RWPE2 (cell line): ENCODE measurements at regions not wholly inside any gene's neighbourhood (a gene's known extent, or its start where the extent isn't known, plus 50 kb on each side); places are given as distances from the start of the nearest gene placed in this dataset.
"Not testable (repeated sequence)": the region's sequence is repeated elsewhere in the genome, so short reads cannot be mapped to it uniquely, and the experiment has no call there.

Source experiments
- ATAC-seq: fragments of 200-7000 bp; cut with Tn5 transposase; 3 replicates; pipeline ENCODE4 v1.9.1; 2021; ENCODE audit warnings: low read depth
- DNase-seq: peaks from one replicate; pipeline ENCODE4 v3.0.0-alpha.2; 2020; ENCODE audit warnings: low spot score
- H3K27ac ChIP-seq: fragments of 450-650 bp; 2 replicates; pipeline ENCODE4 v1.5.1; 2017; ENCODE audit warnings: mild to moderate bottlenecking; ENCODE audit not compliant: poor library complexity, severe bottlenecking
- H3K27me3 ChIP-seq: fragments of 250-450 bp; sonication (Bioruptor Pico); 2 replicates; pipeline ENCODE4 v1.5.1; 2021; ENCODE audit warnings: mild to moderate bottlenecking, moderate library complexity; ENCODE audit not compliant: insufficient read depth, poor library complexity, severe bottlenecking
- H3K36me3 ChIP-seq: fragments of 250-450 bp; sonication (Bioruptor Pico); 2 replicates; pipeline ENCODE4 v1.5.1; 2020; ENCODE audit warnings: low read depth, mild to moderate bottlenecking, moderate library complexity
- H3K4me1 ChIP-seq: fragments of 250-450 bp; sonication (Bioruptor Pico); 2 replicates; pipeline ENCODE4 v1.5.1; 2021; ENCODE audit warnings: mild to moderate bottlenecking, moderate library complexity; ENCODE audit not compliant: insufficient read depth, poor library complexity, severe bottlenecking
- H3K4me3 ChIP-seq: fragments of 250-450 bp; sonication (Bioruptor Pico); 2 replicates; pipeline ENCODE4 v1.5.1; 2021; ENCODE audit warnings: mild to moderate bottlenecking, moderate library complexity; ENCODE audit not compliant: severe bottlenecking
- H3K9me3 ChIP-seq: fragments of 250-450 bp; sonication (Bioruptor Pico); 2 replicates; pipeline ENCODE4 v1.5.1; 2021; ENCODE audit warnings: mild to moderate bottlenecking, moderate library complexity; ENCODE audit not compliant: severe bottlenecking
- CTCF ChIP-seq: fragments of 450-650 bp; IDR thresholded peaks from one replicate; pipeline ENCODE4 v1.5.1; 2017; ENCODE audit warnings: mild to moderate bottlenecking, moderate library complexity; ENCODE audit not compliant: poor library complexity, severe bottlenecking

- no peaks in the 10 kb centered on the region for H3K27me3 ChIP-seq
- H3K36me3 ChIP-seq: no peaks in the 10 kb centered on the region
- ATAC-seq (no peak), DNase-seq (no peak)
- H3K27ac ChIP-seq: no peak overlapping the region
- TF ChIP-seq CTCF: no peak
- no peaks in the 10 kb centered on the region for H3K9me3 ChIP-seq
- H3K4me3 ChIP-seq: no peak overlapping the region
- H3K4me1 ChIP-seq: no peaks in the 10 kb centered on the region
These were observed 872.7 kb downstream of the EFNA5 start for GRCh38 chr5:106797996-106798395.

- ATAC-seq: no peak
These were observed 874.7 kb downstream of the EFNA5 start for GRCh38 chr5:106796081-106796480.

GRCh38 chr5:106784846-106785245 is 885.9 kb downstream of the EFNA5 start:
- DNase-seq: no peak
- Histone ChIP-seq H3K27ac (no peak overlapping the region), H3K9me3 (no peaks in the 10 kb centered on the region), H3K4me1 (no peaks in the 10 kb centered on the region), H3K36me3 (no peaks in the 10 kb centered on the region), H3K27me3 (no peaks in the 10 kb centered on the region), H3K4me3 (no peak overlapping the region)
- no peak for ATAC-seq
- no peak for TF ChIP-seq CTCF

More at GRCh38 chr5:106796081-106796480, 874.7 kb downstream of the EFNA5 start:
- H3K36me3 ChIP-seq: no peaks in the 10 kb centered on the region
- no peaks in the 10 kb centered on the region for H3K9me3 ChIP-seq
- H3K4me1 ChIP-seq: no peaks in the 10 kb centered on the region
- H3K27me3 ChIP-seq: no peaks in the 10 kb centered on the region
- TF ChIP-seq CTCF: no peak
- H3K27ac ChIP-seq: no peak overlapping the region
- no peak for DNase-seq
- H3K4me3 ChIP-seq: no peak overlapping the region

- no peak overlapping the region for H3K4me3 ChIP-seq
- no peaks in the 10 kb centered on the region for H3K36me3 ChIP-seq
- DNase-seq (no peak), ATAC-seq (no peak)
- no peaks in the 10 kb centered on the region for H3K4me1 ChIP-seq
- TF ChIP-seq CTCF: no peak
- no peaks in the 10 kb centered on the region for H3K9me3 ChIP-seq
- H3K27ac ChIP-seq: no peak overlapping the region
- H3K27me3 ChIP-seq: peaks cover 3% of the 10 kb centered on the region
These were observed 890.4 kb downstream of the EFNA5 start for GRCh38 chr5:106780355-106780754.

- not testable (repeated sequence) for H3K27ac ChIP-seq, H3K4me1 ChIP-seq, ATAC-seq, H3K27me3 ChIP-seq, H3K4me3 ChIP-seq, H3K36me3 ChIP-seq, H3K9me3 ChIP-seq, DNase-seq
These were observed 894.2 kb downstream of the EFNA5 start for GRCh38 chr5:106776515-106776914.

GRCh38 chr5:106768392-106768791 is 902.3 kb downstream of the EFNA5 start:
- H3K27ac ChIP-seq: no peak overlapping the region
- no peak overlapping the region for H3K4me3 ChIP-seq

More at GRCh38 chr5:106768392-106768791, 902.3 kb downstream of the EFNA5 start:
- ATAC-seq (no peak), DNase-seq (no peak)
- TF ChIP-seq CTCF: no peak
- Histone ChIP-seq H3K4me1 (no peaks in the 10 kb centered on the region), H3K27me3 (no peaks in the 10 kb centered on the region), H3K9me3 (no peaks in the 10 kb centered on the region), H3K36me3 (no peaks in the 10 kb centered on the region)
